H7 (cell line): ENCODE measurements at regions not wholly inside any gene's neighbourhood (a gene's known extent, or its start where the extent isn't known, plus 50 kb on each side); places are given as distances from the start of the nearest gene placed in this dataset.
"Not testable (repeated sequence)": the region's sequence is repeated elsewhere in the genome, so short reads cannot be mapped to it uniquely, and the experiment has no call there.

Experiments used
- DNase-seq: peaks from one replicate; pipeline ENCODE4 v3.0.0; 2012
- H3K27me3 ChIP-seq: 2 replicates; pipeline ENCODE4 v1.6.0; 2011; ENCODE audit warnings: mild to moderate bottlenecking, low read length; ENCODE audit not compliant: control insufficient read depth, insufficient read depth
- H3K36me3 ChIP-seq: replicated peaks from 2 replicates; pipeline ENCODE4 v1.5.1; 2011; ENCODE audit warnings: low read length; ENCODE audit not compliant: control insufficient read depth, insufficient read depth
- H3K4me3 ChIP-seq: 2 replicates; pipeline ENCODE4 v1.5.1; 2011; ENCODE audit warnings: low read depth, mild to moderate bottlenecking, control low read depth, low read length, moderate library complexity; ENCODE audit not compliant: insufficient read depth

- DNase-seq, result no peak
- H3K4me3 ChIP-seq, result no peak overlapping the region
- H3K36me3 ChIP-seq, result no peaks in the 10 kb centered on the region
- H3K27me3 ChIP-seq, result no peaks in the 10 kb centered on the region
Measured at GRCh38 chr2:13758412-13758811, 874.1 kb upstream of the LRATD1 start.

GRCh38 chr2:13768274-13768673 lies 864.2 kb upstream of the LRATD1 start:
- Histone ChIP-seq H3K36me3 (no peaks in the 10 kb centered on the region), H3K27me3 (no peaks in the 10 kb centered on the region), H3K4me3 (no peak overlapping the region)
- DNase-seq, result no peak

DNA sequence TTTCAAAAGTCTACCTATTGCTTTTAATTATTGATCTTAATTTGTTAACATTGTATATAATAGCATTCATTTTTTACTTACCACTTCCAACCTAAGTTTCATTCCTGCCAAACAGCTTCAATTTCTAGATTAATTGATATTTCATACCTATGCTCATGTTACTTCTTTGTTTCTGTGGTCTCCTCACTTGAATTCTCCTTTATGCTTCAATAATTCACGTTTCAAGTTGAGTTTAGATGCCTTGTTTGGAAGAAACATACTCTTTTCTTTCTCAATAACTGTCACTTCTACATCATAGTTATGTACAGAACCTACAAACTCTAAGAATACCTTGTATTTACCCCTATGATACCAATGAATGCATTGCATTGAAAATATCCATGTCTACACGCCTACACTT lies 862.2 kb upstream of the LRATD1 start:
- no peaks in the 10 kb centered on the region for H3K36me3 ChIP-seq
- DNase-seq, result no peak
- H3K27me3 ChIP-seq, result no peaks in the 10 kb centered on the region
- H3K4me3 ChIP-seq, result no peak overlapping the region

DNA sequence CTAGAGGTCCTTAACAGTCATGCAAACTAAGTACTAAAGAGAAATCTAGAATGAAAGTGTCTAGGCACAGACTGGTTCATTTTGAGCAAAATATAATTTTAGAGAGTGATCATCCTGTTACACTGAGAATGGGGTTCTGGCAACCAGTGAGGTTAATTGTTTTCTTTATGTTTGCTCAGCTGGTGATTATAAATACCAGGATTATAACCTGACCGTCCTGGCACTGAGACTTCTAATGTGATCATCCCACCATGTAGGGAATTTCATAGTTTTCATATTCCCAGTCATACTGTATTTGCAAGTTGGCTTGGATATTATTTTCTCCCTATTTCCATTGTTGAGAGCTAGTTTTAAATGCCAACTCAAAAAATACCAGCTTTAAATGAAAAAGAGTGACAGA lies 852.5 kb upstream of the LRATD1 start:
- no peak overlapping the region for H3K4me3 ChIP-seq
- H3K27me3 ChIP-seq, result no peaks in the 10 kb centered on the region
- DNase-seq, result no peak

GRCh38 chr2:13791019-13791547 lies 841.4 kb upstream of the LRATD1 start:
- Histone ChIP-seq H3K4me3 (no peak overlapping the region), H3K36me3 (no peaks in the 10 kb centered on the region), H3K27me3 (no peaks in the 10 kb centered on the region)
- DNase-seq, result no peak

More for the DNA sequence above, 852.5 kb upstream of the LRATD1 start:
- H3K36me3 ChIP-seq, result no peaks in the 10 kb centered on the region

DNA sequence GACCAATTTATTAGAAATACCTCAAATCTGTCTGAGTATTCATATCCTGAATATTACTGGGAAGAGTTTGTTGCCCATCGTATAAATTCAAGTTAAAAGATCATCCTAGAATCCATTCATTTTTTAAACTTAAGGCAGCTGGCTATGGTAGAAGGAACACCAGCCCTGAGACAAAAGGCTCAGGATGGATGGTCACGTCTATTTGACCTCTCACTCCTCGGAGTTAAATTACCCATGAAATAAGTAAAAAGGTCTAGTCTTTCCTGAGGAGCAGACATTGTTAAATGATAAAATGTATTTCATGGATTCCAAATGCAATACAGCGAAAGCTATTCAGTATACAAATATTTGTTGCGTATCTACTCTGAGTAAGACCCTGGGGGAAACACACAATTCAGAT lies 826.0 kb upstream of the LRATD1 start:
- no peaks in the 10 kb centered on the region for H3K36me3 ChIP-seq
- no peaks in the 10 kb centered on the region for H3K27me3 ChIP-seq
- no peak overlapping the region for H3K4me3 ChIP-seq
- no peak for DNase-seq

DNA sequence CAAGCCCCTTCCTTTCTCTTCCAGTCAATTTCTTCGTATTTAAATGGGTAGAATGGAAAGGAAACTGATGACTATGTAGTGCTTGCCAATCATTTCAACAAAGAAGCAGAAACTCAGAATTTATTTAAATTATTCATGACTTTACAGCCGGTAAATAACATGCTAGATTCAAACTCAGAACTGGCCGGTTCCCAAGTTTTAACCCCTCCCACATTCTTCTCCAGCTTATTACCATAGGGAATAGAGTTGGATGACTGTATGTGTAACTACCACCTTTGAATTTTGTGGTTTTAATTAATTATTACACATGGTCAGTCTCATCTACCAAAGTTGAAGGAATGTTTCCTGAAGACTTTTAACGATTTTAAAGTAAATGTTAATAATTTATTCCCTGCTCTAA lies 819.3 kb upstream of the LRATD1 start:
- peaks cover 6% of the 10 kb centered on the region; the same call in 1 of the 2 replicates for H3K27me3 ChIP-seq
- no peaks in the 10 kb centered on the region for H3K36me3 ChIP-seq
- DNase-seq, result no peak
- no peak overlapping the region for H3K4me3 ChIP-seq

- Histone ChIP-seq H3K27me3 (peaks cover 32% of the 10 kb centered on the region), H3K36me3 (no peaks in the 10 kb centered on the region), H3K4me3 (no peak overlapping the region)
- DNase-seq, result no peak
Measured at GRCh38 chr2:13818002-13818401, 814.5 kb upstream of the LRATD1 start.

DNA sequence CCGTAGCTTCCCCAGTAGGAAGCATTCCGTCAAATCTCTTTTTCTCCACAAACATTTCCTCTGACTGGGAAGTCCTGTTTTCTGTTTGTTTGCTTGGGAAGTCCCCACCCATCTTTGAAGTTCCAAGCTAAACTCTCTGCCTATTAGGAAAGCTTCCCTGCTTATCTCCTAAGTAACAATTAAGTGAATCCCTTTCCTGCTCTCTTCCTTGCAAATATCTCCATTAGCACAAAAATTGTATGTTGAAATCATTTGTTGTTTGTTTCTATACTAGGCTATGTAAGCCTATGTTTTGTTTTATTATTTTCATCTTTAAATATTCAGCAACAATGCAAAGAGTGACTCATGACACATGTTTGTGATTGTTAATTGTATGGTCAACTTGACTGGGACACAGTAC lies 812.6 kb upstream of the LRATD1 start:
- Histone ChIP-seq H3K27me3 (peaks cover 48% of the 10 kb centered on the region), H3K36me3 (no peaks in the 10 kb centered on the region), H3K4me3 (no peak overlapping the region)
- DNase-seq, result no peak

DNA sequence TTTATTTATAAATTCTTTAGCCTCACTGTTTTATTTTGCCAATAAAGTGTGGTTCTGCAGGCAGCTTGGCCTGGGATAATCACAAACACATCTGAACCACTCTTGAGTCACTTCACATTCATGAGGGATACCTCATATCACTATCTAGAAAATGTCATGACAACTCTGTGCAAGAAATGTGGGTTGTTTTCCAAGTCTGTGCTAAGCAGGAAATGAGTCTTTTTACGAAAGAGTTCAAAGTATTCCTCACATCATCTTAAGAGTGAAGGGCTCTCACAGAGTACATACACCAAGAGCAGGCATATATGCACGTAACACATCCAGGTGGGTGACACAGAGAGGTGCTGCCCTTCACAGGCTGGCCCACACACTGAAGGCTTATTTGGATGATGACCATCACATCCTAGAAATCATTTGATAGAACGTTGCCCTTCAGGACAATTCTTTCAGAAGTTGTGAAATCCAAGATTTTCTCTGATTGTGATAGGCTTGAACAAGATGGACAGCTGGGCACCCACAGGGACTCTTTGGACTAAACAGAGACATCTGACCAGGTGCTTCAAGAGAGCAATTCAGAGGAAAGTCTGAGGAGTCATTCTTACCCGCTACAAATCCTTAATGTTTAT lies 811.1 kb upstream of the LRATD1 start:
- no peak for DNase-seq
- Histone ChIP-seq H3K4me3 (no peak overlapping the region), H3K27me3 (peaks cover 56% of the 10 kb centered on the region), H3K36me3 (no peaks in the 10 kb centered on the region)

DNA sequence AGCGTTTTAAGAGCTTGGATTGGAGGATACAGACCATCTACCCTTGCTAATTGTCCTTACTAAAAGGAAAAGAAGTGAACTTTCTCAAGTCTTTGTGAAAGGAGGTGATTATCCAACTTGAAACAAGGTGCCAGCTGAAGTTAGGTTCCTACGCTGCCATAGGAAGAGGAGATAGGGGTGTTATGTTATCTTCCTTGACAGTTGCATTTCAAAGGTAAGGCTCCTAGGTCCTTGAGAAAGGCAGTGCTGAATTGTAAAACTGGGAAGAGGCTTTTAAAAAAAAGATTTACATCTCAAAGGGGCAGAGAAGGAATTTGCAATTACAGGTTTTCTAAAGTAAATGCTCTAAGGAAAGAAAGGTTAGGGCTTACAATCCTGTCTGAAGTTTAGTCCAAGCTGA lies 810.2 kb upstream of the LRATD1 start:
- Histone ChIP-seq H3K36me3 (no peaks in the 10 kb centered on the region), H3K27me3 (peaks cover 54% of the 10 kb centered on the region), H3K4me3 (no peak overlapping the region)
- DNase-seq, result peak; percentile 0

- no peak for DNase-seq
- peaks cover 33% of the 10 kb centered on the region for H3K27me3 ChIP-seq
- H3K36me3 ChIP-seq, result no peaks in the 10 kb centered on the region
- no peak overlapping the region for H3K4me3 ChIP-seq
Measured at GRCh38 chr2:13826314-13826853, 806.1 kb upstream of the LRATD1 start.

GRCh38 chr2:13858626-13859025 lies 773.9 kb upstream of the LRATD1 start:
- no peak overlapping the region for H3K4me3 ChIP-seq
- no peak for DNase-seq
- H3K36me3 ChIP-seq, result no peaks in the 10 kb centered on the region
- H3K27me3 ChIP-seq, result no peaks in the 10 kb centered on the region

DNA sequence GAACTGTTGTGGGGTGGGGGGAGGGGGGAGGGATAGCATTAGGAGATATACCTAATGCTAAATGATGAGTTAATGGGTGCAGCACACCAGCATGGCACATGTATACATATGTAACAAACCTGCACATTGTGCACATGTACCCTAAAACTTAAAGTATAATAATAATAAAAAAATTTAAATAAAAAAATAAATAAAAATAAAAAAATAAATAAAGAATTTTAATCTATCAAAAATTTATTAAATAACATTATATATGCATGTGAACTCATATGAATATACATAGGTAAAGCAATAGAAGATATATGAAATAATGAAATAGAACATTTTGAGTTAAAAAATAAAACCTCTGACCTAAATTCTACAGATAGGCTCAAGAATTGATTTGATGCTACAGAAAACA lies 764.2 kb upstream of the LRATD1 start:
- not testable (repeated sequence) for H3K27me3 ChIP-seq, DNase-seq, H3K4me3 ChIP-seq, H3K36me3 ChIP-seq

GRCh38 chr2:13876491-13877037 lies 756.0 kb upstream of the LRATD1 start:
- no peak for DNase-seq
- Histone ChIP-seq H3K4me3 (no peak overlapping the region), H3K36me3 (no peaks in the 10 kb centered on the region), H3K27me3 (no peaks in the 10 kb centered on the region)
